GM12865 (cell line): ENCODE measurements at regions not wholly inside any gene's neighbourhood (a gene's known extent, or its start where the extent isn't known, plus 50 kb on each side); places are given as distances from the start of the nearest gene placed in this dataset.

Experiments used
- DNase-seq: peaks from one replicate; pipeline ENCODE4 v3.0.0; 2010; ENCODE audit warnings: low read depth
- H3K4me3 ChIP-seq: 2 replicates; pipeline ENCODE4 v1.5.1; 2011; ENCODE audit warnings: mild to moderate bottlenecking, low read depth, low read length, control low read depth
- CTCF ChIP-seq: IDR thresholded peaks from 2 replicates; pipeline ENCODE4 v1.5.1; 2011; ENCODE audit warnings: low read length, control low read depth, low read depth, inconsistent platforms; ENCODE audit not compliant: insufficient read depth; ENCODE audit errors: missing control alignments

GRCh38 chr3:182713111-182713510 is 80.2 kb upstream of the ATP11B start:
- H3K4me3 ChIP-seq, result no peak overlapping the region
- TF ChIP-seq CTCF, result no peak
- no peak for DNase-seq

GRCh38 chr3:182713743-182714517 is 79.4 kb upstream of the ATP11B start:
- DNase-seq, result peak; percentile 73
- H3K4me3 ChIP-seq, result no peak overlapping the region
- peak; percentile 56 for TF ChIP-seq CTCF

GRCh38 chr3:182715006-182715405 is 78.3 kb upstream of the ATP11B start:
- no peak overlapping the region for H3K4me3 ChIP-seq
- DNase-seq, result no peak
- no peak for TF ChIP-seq CTCF

GRCh38 chr3:182716114-182716688 is 77.1 kb upstream of the ATP11B start:
- no peak for TF ChIP-seq CTCF
- peak overlapping the region; percentile 39 for H3K4me3 ChIP-seq
- DNase-seq, result peak; percentile 69

GRCh38 chr3:182717216-182717615 is 76.1 kb upstream of the ATP11B start:
- peak; percentile 90 for DNase-seq
- peak overlapping the region; percentile 39 for H3K4me3 ChIP-seq
- no peak for TF ChIP-seq CTCF

- no peak for DNase-seq
- no peak for TF ChIP-seq CTCF
- no peak overlapping the region for H3K4me3 ChIP-seq
Measured at GRCh38 chr3:182722907-182723306, 70.4 kb upstream of the ATP11B start.
